Hepatocyte (in vitro differentiated cells): ENCODE measurements at regions not wholly inside any gene's neighbourhood (a gene's known extent, or its start where the extent isn't known, plus 50 kb on each side); places are given as distances from the start of the nearest gene placed in this dataset.

Source experiments
- DNase-seq: peaks from one replicate; pipeline ENCODE4 v3.0.0-alpha.2; 2016; ENCODE audit warnings: low spot score
- H2AFZ ChIP-seq: fragments of 200-600 bp; sonication (generic); 2 replicates; pipeline ENCODE4 v1.6.0; 2016; ENCODE audit warnings: antibody characterized with exemption, mild to moderate bottlenecking
- H3K27ac ChIP-seq: fragments of 200-600 bp; sonication (generic); 2 replicates; pipeline ENCODE4 v1.5.1; 2016; ENCODE audit warnings: mild to moderate bottlenecking
- H3K27me3 ChIP-seq: fragments of 200-600 bp; sonication (generic); 2 replicates; pipeline ENCODE4 v1.6.1; 2016
- H3K36me3 ChIP-seq: fragments of 200-600 bp; sonication (generic); replicated peaks from 2 replicates; pipeline ENCODE4 v1.5.1; 2016; ENCODE audit warnings: low read depth; ENCODE audit not compliant: insufficient read depth
- H3K4me1 ChIP-seq: fragments of 200-600 bp; sonication (generic); 2 replicates; pipeline ENCODE4 v1.5.1; 2016; ENCODE audit warnings: mild to moderate bottlenecking, moderate library complexity; ENCODE audit not compliant: insufficient read depth
- H3K4me2 ChIP-seq: fragments of 200-600 bp; sonication (generic); 2 replicates; pipeline ENCODE4 v1.6.0; 2016
- H3K4me3 ChIP-seq: fragments of 200-600 bp; sonication (generic); 2 replicates; pipeline ENCODE4 v1.5.1; 2016; ENCODE audit warnings: mild to moderate bottlenecking
- H3K79me2 ChIP-seq: fragments of 200-600 bp; sonication (generic); 2 replicates; pipeline ENCODE4 v1.6.0; 2017; ENCODE audit warnings: mild to moderate bottlenecking
- H3K9me2 ChIP-seq: fragments of 200-600 bp; sonication (generic); replicated peaks from 2 replicates; pipeline ENCODE4 v1.6.0; 2017; ENCODE audit warnings: mild to moderate bottlenecking; ENCODE audit not compliant: insufficient read depth
- H3K9me3 ChIP-seq: fragments of 200-600 bp; sonication (generic); 2 replicates; pipeline ENCODE4 v1.5.1; 2016; ENCODE audit warnings: low read depth, mild to moderate bottlenecking
- H4K20me1 ChIP-seq: fragments of 200-600 bp; sonication (generic); 2 replicates; pipeline ENCODE4 v1.6.0; 2016; ENCODE audit warnings: mild to moderate bottlenecking; ENCODE audit not compliant: insufficient read depth, poor library complexity, severe bottlenecking
- EZH2 ChIP-seq: fragments of 200-600 bp; sonication (generic); IDR thresholded peaks from 2 replicates; pipeline ENCODE4 v1.6.1; 2016; ENCODE audit warnings: antibody characterized with exemption, mild to moderate bottlenecking, borderline replicate concordance
- EZH2phosphoT487 ChIP-seq: fragments of 200-600 bp; sonication (generic); IDR thresholded peaks from one replicate; pipeline ENCODE4 v1.6.1; 2018; ENCODE audit warnings: antibody characterized with exemption, mild to moderate bottlenecking, low read depth, moderate library complexity; ENCODE audit not compliant: unreplicated experiment, severe bottlenecking
- WGBS: methylation state at CpG from one replicate; pipeline ENCODE4 v1.1.6; 2016; ENCODE audit warnings: low lambda C conversion rate; ENCODE audit errors: missing lambda C conversion rate; 5-methylcytosine and 5-hydroxymethylcytosine counted together
- TF ChIP-seq, protein P1 (sequence below): fragments of 200-600 bp; sonication (generic); IDR thresholded peaks from 2 replicates; pipeline ENCODE4 v1.5.1; 2016; ENCODE audit warnings: antibody characterized with exemption, mild to moderate bottlenecking; ENCODE audit not compliant: poor library complexity

DNA sequence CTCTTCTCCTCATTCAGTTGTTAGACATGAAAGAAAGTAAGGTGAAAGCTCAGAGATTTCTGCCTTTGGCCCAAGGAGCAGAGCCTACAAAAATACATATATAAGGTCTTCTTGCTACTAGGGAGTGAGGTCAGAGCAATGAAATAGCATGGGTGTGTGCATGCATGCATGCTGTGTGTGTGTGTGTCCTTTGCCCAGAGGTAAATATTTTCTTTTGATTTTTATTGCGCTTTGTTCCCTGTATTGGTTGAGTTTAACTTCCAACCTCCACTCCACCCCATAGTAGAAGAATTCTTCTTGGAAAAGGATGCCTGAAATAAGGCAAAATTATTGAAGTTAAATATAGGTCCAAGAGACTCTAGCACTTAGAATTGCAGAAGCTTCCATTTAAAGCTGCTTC lies 248.0 kb upstream of the PTGER4 start:
- H3K9me3 ChIP-seq: no peaks in the 10 kb centered on the region
- no peaks in the 10 kb centered on the region for H3K9me2 ChIP-seq
- H3K27ac ChIP-seq: no peak overlapping the region

DNA sequence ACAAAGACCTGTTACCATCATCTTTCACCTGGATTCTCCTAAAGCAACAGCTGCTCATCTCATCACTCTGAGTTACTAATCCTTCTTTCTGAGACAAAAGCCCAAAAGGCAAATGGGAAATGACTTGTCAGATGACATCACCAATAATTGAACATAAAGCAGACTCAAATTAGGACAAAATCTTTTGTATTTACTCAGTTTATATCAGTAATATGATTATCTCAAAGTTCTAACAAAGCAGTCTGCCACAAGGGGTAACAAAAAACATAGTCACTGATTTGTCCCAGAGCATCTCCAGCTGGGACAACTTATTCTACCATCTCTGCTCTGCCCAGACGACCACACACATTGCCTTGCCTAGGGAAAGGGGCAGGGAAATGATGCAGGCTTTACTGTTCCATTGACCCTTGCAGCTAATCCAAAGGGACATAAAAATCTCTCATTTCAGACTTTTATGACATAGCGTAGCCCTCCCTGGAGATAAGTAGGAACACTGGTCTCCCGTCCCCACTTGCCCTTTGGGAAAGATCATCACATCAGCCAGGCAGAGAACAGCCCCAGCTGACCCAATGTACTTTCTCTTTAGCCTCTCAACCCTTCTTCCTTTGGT lies 249.5 kb upstream of the PTGER4 start:
- Histone ChIP-seq H3K27ac (no peak overlapping the region), H3K9me3 (no peaks in the 10 kb centered on the region), H3K4me1 (no peaks in the 10 kb centered on the region), H3K36me3 (no peaks in the 10 kb centered on the region), H3K27me3 (no peaks in the 10 kb centered on the region), H3K4me3 (no peak overlapping the region), H3K4me2 (no peak overlapping the region), H3K79me2 (no peaks in the 10 kb centered on the region), H3K9me2 (no peaks in the 10 kb centered on the region), H4K20me1 (no peaks in the 10 kb centered on the region), H2AFZ (no peak overlapping the region)
- 38% methylated on average over 3 of the region's 3 CpGs for WGBS
- DNase-seq: peak; percentile 27
- no peak for TF ChIP-seq EZH2phosphoT487
- no peak for TF ChIP-seq EZH2
- TF ChIP-seq, protein P1, sequence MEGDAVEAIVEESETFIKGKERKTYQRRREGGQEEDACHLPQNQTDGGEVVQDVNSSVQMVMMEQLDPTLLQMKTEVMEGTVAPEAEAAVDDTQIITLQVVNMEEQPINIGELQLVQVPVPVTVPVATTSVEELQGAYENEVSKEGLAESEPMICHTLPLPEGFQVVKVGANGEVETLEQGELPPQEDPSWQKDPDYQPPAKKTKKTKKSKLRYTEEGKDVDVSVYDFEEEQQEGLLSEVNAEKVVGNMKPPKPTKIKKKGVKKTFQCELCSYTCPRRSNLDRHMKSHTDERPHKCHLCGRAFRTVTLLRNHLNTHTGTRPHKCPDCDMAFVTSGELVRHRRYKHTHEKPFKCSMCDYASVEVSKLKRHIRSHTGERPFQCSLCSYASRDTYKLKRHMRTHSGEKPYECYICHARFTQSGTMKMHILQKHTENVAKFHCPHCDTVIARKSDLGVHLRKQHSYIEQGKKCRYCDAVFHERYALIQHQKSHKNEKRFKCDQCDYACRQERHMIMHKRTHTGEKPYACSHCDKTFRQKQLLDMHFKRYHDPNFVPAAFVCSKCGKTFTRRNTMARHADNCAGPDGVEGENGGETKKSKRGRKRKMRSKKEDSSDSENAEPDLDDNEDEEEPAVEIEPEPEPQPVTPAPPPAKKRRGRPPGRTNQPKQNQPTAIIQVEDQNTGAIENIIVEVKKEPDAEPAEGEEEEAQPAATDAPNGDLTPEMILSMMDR: no peak

More for the DNA sequence above, 248.0 kb upstream of the PTGER4 start:
- Histone ChIP-seq H3K36me3 (no peaks in the 10 kb centered on the region), H4K20me1 (no peaks in the 10 kb centered on the region), H2AFZ (no peak overlapping the region), H3K79me2 (no peaks in the 10 kb centered on the region), H3K4me3 (no peak overlapping the region), H3K27me3 (no peaks in the 10 kb centered on the region), H3K4me2 (no peak overlapping the region), H3K4me1 (no peaks in the 10 kb centered on the region)
- WGBS: 75% methylated on average over 1 of the region's 1 CpG
- TF ChIP-seq, protein P1: no peak
- TF ChIP-seq EZH2 (no peak), EZH2phosphoT487 (no peak)
- no peak for DNase-seq

DNA sequence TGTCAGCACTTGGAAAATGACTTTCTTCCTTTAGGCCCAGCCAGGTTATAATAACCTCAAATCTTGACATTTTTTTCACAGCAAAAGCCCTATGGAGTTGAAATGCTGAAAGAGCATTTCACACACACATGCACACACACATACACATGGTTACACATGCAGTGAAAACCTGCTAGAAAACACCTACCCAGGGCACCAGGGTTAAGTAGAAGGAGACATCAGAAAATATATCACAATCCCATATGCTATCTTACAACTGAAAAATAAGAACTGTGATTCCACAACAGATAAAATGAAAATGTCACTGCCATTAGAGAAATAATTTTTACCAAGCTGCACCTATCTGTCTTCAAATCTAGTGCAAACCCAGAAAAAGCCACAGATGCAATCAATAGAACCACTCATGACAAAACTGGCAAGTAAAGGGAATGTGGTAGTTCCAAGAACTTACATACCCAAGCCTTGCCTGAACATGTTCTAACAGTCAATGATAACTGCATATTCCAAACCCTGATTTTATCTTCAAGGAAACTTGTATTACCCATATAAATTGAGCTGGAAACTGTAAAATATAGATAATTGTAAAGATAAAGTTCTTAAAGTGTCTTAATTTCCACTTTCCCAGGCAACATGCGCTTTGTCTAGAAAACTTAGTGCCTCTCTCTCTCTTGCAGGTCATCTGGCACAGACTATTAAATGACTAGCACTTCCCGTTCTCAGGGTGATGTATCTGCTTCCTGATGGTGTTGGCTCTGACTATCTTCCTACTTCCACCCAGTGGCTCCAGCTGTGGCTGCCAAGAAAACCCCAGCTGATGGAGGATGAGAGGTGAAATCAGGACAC lies 250.2 kb upstream of the PTGER4 start:
- H3K4me2 ChIP-seq: no peak overlapping the region
- no peaks in the 10 kb centered on the region for H4K20me1 ChIP-seq
- H3K4me3 ChIP-seq: no peak overlapping the region
- no peaks in the 10 kb centered on the region for H3K4me1 ChIP-seq
- H3K27me3 ChIP-seq: no peaks in the 10 kb centered on the region
- no peaks in the 10 kb centered on the region for H3K9me3 ChIP-seq
- no peak for DNase-seq
- TF ChIP-seq EZH2 (no peak), EZH2phosphoT487 (no peak)
- TF ChIP-seq, protein P1: no peak
- no peak overlapping the region for H2AFZ ChIP-seq
- H3K36me3 ChIP-seq: no peaks in the 10 kb centered on the region
- H3K27ac ChIP-seq: no peak overlapping the region
- 66% methylated on average over 2 of the region's 2 CpGs for WGBS
- no peaks in the 10 kb centered on the region for H3K9me2 ChIP-seq
- no peaks in the 10 kb centered on the region for H3K79me2 ChIP-seq
